ENCODE measurements at regions not wholly inside any gene's neighbourhood (a gene's known extent, or its start where the extent isn't known, plus 50 kb on each side); places are given as distances from the start of the nearest gene placed in this dataset.

DNA sequence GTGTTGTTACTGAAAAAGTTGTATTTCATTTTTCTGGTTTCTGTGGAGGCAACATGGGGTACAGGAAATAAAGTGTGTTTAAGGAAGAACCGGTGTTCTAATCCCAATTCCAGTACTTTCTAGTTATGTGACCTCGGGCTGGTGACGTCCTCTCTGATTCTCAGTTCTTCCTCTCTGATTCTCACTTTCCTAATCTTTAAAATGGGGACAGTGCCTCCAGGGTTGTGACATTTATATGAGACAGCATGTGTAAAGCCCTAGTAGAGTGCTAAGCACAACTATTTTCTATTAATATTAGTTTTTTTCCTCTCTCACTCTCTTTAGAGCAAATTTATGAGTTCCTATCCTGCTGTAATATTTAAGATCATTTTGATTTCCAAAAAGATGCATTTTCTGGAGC, 50.9 kb upstream of the PTPDC1 start:
- ChIA-PET POLR2A (no interaction called here), CTCF (interaction anchor here (1.2 to 1.5 kb wide), 2 partner anchors 20 to 180 kb away, joined by 3 to 4 read pairs; no protein-coding TSS in a partner anchor)
- H3K36me3 Mint-ChIP-seq (ENCODE audit: low read depth): peaks cover 2% of the 10 kb centered on the region
- no peak overlapping the region for H3K4me3 Mint-ChIP-seq
- no peaks in the 10 kb centered on the region for H3K9me3 Mint-ChIP-seq
- peaks cover 1% of the 10 kb centered on the region for H3K27me3 Mint-ChIP-seq
- DNase-seq (no peak), ATAC-seq (no peak)
- no peak overlapping the region for H3K27ac Mint-ChIP-seq
- H3K4me1 Mint-ChIP-seq (ENCODE audit: low read depth): peaks cover 20% of the 10 kb centered on the region
- intact Hi-C loops (cut with micrococcal nuclease): no loop called here
- TF ChIP-seq, protein P1, sequence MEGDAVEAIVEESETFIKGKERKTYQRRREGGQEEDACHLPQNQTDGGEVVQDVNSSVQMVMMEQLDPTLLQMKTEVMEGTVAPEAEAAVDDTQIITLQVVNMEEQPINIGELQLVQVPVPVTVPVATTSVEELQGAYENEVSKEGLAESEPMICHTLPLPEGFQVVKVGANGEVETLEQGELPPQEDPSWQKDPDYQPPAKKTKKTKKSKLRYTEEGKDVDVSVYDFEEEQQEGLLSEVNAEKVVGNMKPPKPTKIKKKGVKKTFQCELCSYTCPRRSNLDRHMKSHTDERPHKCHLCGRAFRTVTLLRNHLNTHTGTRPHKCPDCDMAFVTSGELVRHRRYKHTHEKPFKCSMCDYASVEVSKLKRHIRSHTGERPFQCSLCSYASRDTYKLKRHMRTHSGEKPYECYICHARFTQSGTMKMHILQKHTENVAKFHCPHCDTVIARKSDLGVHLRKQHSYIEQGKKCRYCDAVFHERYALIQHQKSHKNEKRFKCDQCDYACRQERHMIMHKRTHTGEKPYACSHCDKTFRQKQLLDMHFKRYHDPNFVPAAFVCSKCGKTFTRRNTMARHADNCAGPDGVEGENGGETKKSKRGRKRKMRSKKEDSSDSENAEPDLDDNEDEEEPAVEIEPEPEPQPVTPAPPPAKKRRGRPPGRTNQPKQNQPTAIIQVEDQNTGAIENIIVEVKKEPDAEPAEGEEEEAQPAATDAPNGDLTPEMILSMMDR (IDR thresholded peaks at IDR 0.05): no peak

DNA sequence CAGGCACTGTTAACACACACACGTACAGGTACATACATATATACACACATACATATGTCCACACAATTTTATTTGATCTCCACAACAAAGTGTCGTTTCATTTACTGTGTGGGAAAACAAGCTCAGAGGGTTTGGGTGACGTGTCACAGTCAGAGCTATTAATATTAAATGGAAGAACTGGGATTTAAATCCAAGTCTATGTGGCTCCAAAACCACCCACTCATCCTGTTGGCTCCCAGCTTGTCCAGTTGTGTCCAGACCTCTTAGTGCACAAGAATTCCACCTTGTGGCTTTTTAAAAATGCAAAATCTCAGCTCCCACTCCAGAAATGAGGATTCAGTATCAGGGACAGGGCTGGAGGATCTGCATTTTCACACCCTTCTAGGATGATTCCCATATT, 52.3 kb upstream of the PTPDC1 start:
- Mint-ChIP-seq H3K27ac (no peak overlapping the region), H3K36me3 (ENCODE audit: low read depth) (peaks cover 2% of the 10 kb centered on the region), H3K4me1 (ENCODE audit: low read depth) (peaks cover 20% of the 10 kb centered on the region), H3K4me3 (peak overlapping the region; percentile 95), H3K9me3 (no peaks in the 10 kb centered on the region), H3K27me3 (peaks cover 6% of the 10 kb centered on the region)
- intact Hi-C loops (cut with micrococcal nuclease): no loop called here
- CTCF ChIA-PET: interaction anchor here (1.0 to 1.5 kb wide), 6 partner anchors 12 to 182 kb away, joined by 3 to 4 read pairs (median 3); no protein-coding TSS in a partner anchor
- TF ChIP-seq, protein P1 (IDR thresholded peaks at IDR 0.05): no peak
- ATAC-seq (no peak), DNase-seq (no peak)
- POLR2A ChIA-PET: interaction anchor here (0.9 to 1.1 kb wide), 2 partner anchors 10 to 21 kb away, joined by 3 to 5 read pairs; no protein-coding TSS in a partner anchor

DNA sequence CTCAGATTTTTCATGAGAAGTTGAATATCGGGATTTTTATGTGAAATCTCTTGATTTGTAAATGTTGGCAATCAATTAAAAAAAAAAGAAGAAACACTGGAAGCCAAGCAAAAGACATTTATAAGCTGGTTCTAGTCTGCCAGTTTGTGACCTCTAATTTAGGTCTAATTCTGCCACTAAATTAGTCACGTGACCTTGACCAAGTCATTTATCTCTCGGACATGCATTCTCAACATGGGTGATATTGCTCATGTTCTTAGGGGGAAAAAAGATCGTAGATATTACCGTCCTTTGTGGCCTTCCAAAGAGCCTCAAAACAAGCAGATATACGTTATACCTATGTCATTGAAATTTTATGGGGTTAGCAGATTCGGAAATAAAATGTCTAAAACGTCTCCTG, 52.9 kb upstream of the PTPDC1 start:
- H3K9me3 Mint-ChIP-seq: no peaks in the 10 kb centered on the region
- peaks cover 2% of the 10 kb centered on the region for H3K36me3 Mint-ChIP-seq (ENCODE audit: low read depth)
- ATAC-seq: no peak
- TF ChIP-seq, protein P1 (IDR thresholded peaks at IDR 0.05): no peak
- intact Hi-C loops (cut with micrococcal nuclease): no loop called here
- H3K4me3 Mint-ChIP-seq: peak overlapping the region; percentile 95
- ChIA-PET POLR2A (interaction anchor here (0.7 to 1.1 kb wide), 3 partner anchors 10 to 983 kb away, joined by 3 to 5 read pairs (median 3); no protein-coding TSS in a partner anchor), CTCF (interaction anchor here (1.0 to 1.3 kb wide), 2 partner anchors 17 to 28 kb away, joined by 3 read pairs; no protein-coding TSS in a partner anchor)
- peak overlapping the region; percentile 59 for H3K27ac Mint-ChIP-seq
- DNase-seq: no peak
- H3K27me3 Mint-ChIP-seq: peaks cover 6% of the 10 kb centered on the region
- peaks cover 20% of the 10 kb centered on the region for H3K4me1 Mint-ChIP-seq (ENCODE audit: low read depth)

DNA sequence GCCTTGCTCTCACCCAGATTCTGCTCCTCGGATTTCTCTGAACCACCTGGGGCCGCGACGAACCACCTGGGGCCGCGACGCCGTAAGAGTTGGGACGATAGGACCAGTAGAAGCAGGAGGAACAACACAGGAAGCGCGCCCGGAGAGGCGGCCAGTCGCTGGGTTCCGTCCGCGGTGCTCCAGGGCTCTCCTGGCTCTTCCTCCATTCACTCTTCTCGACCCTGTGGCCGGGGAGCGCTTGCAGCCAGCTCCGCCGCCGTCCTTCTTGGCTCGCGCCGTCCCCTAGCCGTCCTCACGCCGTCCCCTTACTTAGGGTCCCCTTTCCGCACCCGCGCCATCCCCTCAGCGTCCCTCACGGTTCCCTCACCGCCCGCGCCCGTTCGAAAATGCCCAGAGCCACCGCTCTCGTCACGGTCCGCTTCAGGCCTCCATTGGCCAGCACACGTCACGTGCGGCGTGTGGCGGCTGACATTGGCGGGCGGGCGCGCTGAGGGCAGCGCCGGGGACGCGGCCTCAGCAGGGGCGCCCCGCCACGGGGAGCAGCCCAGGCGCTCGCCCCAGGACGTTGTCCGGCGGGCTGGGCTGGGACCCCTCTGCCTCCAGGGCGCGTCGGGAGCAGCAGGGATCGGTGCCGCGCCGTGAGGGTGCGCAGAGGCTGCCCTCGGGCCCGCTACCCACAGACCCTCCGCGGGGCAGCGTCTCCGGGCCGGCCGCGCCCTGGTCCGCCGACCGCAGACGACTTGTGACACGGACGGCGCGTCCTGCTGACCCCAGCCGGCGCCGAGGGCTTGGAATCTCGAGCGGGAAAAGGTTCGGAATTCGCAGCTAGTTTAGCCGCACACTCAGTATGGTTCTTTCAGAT, 53.7 kb upstream of the PTPDC1 start:
- Mint-ChIP-seq H3K27me3 (peaks cover 6% of the 10 kb centered on the region), H3K27ac (peak overlapping the region; percentile 95), H3K4me1 (ENCODE audit: low read depth) (peaks cover 20% of the 10 kb centered on the region), H3K9me3 (no peaks in the 10 kb centered on the region), H3K36me3 (ENCODE audit: low read depth) (peaks cover 2% of the 10 kb centered on the region), H3K4me3 (peak overlapping the region; percentile 95)
- ATAC-seq (peak; percentile 99), DNase-seq (peak; percentile 85)
- ChIA-PET CTCF (interaction anchor here (1.0 to 1.3 kb wide), 4 partner anchors 17 to 183 kb away, joined by 3 read pairs; no protein-coding TSS in a partner anchor), POLR2A (interaction anchor here (0.7 to 1.1 kb wide), 3 partner anchors 11 to 983 kb away, joined by 3 to 5 read pairs (median 3); no protein-coding TSS in a partner anchor)
- intact Hi-C loops (cut with micrococcal nuclease): no loop called here
- TF ChIP-seq, protein P1 (IDR thresholded peaks at IDR 0.05): no peak

DNA sequence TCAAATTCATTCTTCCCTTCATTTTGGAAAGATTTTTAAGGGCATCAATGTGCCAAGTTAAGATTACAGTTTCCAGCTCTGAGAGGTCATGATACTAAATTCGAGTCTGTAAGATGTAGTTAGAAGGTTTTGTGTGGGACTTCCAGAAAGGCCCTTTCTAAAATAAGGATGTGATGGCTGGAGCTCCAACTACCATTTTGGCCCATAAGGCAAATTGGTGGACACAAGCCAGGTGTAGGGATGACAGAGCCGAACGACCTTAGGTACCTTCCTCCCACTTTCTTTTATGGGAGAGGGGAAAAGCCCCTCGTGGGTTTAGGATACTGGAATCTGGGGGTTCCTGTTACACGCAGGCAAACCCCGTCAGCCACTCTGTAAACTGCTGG, 54.3 kb upstream of the PTPDC1 start:
- Mint-ChIP-seq H3K36me3 (ENCODE audit: low read depth) (peaks cover 2% of the 10 kb centered on the region), H3K27ac (peak overlapping the region; percentile 95)
- intact Hi-C loops (cut with micrococcal nuclease): no loop called here

More for the DNA sequence above, 54.3 kb upstream of the PTPDC1 start:
- CTCF ChIA-PET: interaction anchor here (1.0 kb wide), 2 partner anchors 16 to 184 kb away, joined by 3 read pairs; no protein-coding TSS in a partner anchor
- DNase-seq: no peak
- peaks cover 20% of the 10 kb centered on the region for H3K4me1 Mint-ChIP-seq (ENCODE audit: low read depth)
- peak overlapping the region; percentile 95 for H3K4me3 Mint-ChIP-seq
- H3K27me3 Mint-ChIP-seq: peaks cover 6% of the 10 kb centered on the region
- POLR2A ChIA-PET: interaction anchor here (0.6 to 1.2 kb wide), 2 partner anchors 155 to 688 kb away, joined by 3 read pairs; no protein-coding TSS in a partner anchor
- H3K9me3 Mint-ChIP-seq: peaks cover 1% of the 10 kb centered on the region
- TF ChIP-seq, protein P1 (IDR thresholded peaks at IDR 0.05): no peak
- ATAC-seq: no peak
